Heart right ventricle (tissue), 16 donors: ENCODE measurements at regions not wholly inside any gene's neighbourhood (a gene's known extent, or its start where the extent isn't known, plus 50 kb on each side); places are given as distances from the start of the nearest gene placed in this dataset.

Experiments
- ATAC-seq, 8 donors: fragments of 200-7000 bp; cut with Tn5 transposase; one replicate each; pipeline ENCODE4 v1.9.1; 2020; ENCODE audit warnings: mild to moderate bottlenecking in 8 of 8, moderate library complexity in 8 of 8, moderate number of reproducible peaks in 1 of 8
- DNase-seq, 2 donors: peaks; one replicate each; pipeline ENCODE4 v3.0.0-alpha.2; 2020
- H3K27ac ChIP-seq, 10 donors: fragments of 200-600 bp; sonication (generic) in 2 of 10; one replicate each; pipeline versions ENCODE4 v1.5.0 to v1.8.0; 2020 to 2022; ENCODE audit warnings: mild to moderate bottlenecking in 3 of 10
- H3K27me3 ChIP-seq, 7 donors: fragments of 200-600 bp; one replicate each; pipeline ENCODE4 v1.8.0; 2021 to 2022; ENCODE audit warnings: mild to moderate bottlenecking in 2 of 7
- H3K36me3 ChIP-seq, 9 donors: fragments of 200-600 bp; sonication (generic) in 1 of 9; one replicate each; pipeline versions ENCODE4 v1.5.0 to v1.8.0; 2020 to 2022; ENCODE audit warnings: mild to moderate bottlenecking in 2 of 9
- H3K4me1 ChIP-seq, 9 donors: fragments of 200-600 bp; sonication (generic) in 1 of 9; one replicate each; pipeline versions ENCODE4 v1.5.0 to v1.8.0; 2020 to 2022; ENCODE audit warnings: mild to moderate bottlenecking in 4 of 9
- H3K4me3 ChIP-seq, 10 donors: fragments of 200-600 bp; sonication (generic) in 2 of 10; one replicate each; pipeline versions ENCODE4 v1.5.0 to v1.8.0; 2020 to 2022; ENCODE audit warnings: mild to moderate bottlenecking in 7 of 10, moderate library complexity in 2 of 10
- H3K9me3 ChIP-seq, 11 donors: fragments of 200-600 bp in 10 of 11; sonication (generic) in 2 of 11; one replicate each; pipeline versions ENCODE4 v1.5.0 to v1.8.0; 2013 to 2022; ENCODE audit warnings: mild to moderate bottlenecking in 2 of 11, control low read depth in 1 of 11, moderate library complexity in 1 of 11
- WGBS, 2 donors: extraction: QIAGEN DNeasy Blood & Tissue Kit; methylation state at CpG; one replicate each; pipeline ENCODE4 v1.1.7; 2013; ENCODE audit warnings: inconsistent platforms in 1 of 2; 5-methylcytosine and 5-hydroxymethylcytosine counted together
- intact Hi-C, 10 donors: fragments of 100-400 bp; cut with DNase I; formaldehyde crosslinking; loops; one replicate each; pipeline versions ENCODE4 v1.11.1 to v1.14.2; 2022
- TF ChIP-seq, protein P1 (sequence below), 9 donors: fragments of 200-600 bp; sonication (generic) in 2 of 9; IDR thresholded peaks; one replicate each; pipeline versions ENCODE4 v1.5.0 to v1.8.0; 2021 to 2022; ENCODE audit warnings: antibody characterized with exemption in 9 of 9, mild to moderate bottlenecking in 5 of 9, moderate library complexity in 1 of 9
- donor health status: Arrhythmogenic right ventricular cardiomyopathy.
- donor health status: ischemic (EF 13 %, LVEDD 7.1; RV severe dilation, severe dysfunction).
- donor health status: healthy with polysubstance abuse.
- donor health status: DM: no; HTN: yes; CAD: no.
- donor health status: DM: no; HTN: no; CAD: no.
- donor health status: ischemic (EF 25% LVEDD 6.9; RV normal size, moderate dysfunction).
- donor health status: ischemic (EF 25% LVEDD 5.7; RV mildly dilated, moderate dysfunction).
- donor health status: healthy.
- donor health status: DM: yes; HTN: yes; CAD: no.
- donor health status: Ischemic cardiomyopathy.
- donor health status: ischemic (EF 35%, LVEDD 5.7; RV mildly dilated, moderate dysfunction).
- donor health status: nonischemic (EF 11% LVEDD 7.7; RV severe dilation, severe dysfunction).
- donor health status: DM: yes; HTN: yes; CAD: no.
- donor health status: PGD.
- donor health status: ischemic (EF 29% LVEDD 5.4; RV normal size, mild dysfunction).
- donor health status: nonischemic (EF 23%, LVEDD 6.1; RV moderate dilation, normal function).

DNA sequence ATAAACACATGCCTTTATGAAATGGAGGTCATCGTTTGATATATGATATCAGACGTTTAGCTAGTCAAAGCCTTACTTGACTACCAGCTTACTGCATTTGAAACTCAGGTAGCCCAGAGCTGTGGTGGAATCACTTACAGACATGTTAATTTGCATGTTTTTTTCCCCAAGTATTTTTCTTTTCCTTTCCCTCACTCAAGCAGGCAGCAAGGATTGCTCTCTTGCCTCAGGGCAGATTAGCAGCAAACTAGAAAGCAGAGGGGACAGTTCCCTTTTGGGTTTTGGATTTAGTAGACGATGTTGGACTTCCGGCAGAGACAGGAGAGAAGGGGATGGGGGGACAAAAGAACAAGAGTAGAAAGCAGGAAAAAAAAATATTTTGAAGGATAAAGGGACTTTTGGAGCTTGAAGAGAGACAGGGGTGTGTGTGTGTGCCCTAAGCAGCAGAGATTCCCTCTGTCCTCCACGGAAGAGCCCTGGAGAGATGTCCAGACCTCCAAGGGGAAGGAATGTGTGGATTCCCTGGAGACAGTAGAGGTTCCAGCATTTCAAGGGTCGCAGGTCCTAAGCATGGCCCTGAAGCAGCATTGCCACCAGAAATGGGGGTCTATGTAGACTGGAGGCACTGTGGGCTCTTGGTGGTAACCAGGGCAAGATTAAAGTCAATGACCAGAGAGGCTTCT lies 86.8 kb upstream of the CADPS start:
- Histone ChIP-seq H3K36me3 (no peaks in the 10 kb centered on the region), H3K9me3 (peaks cover 0 to 9% (median 0%) of the 10 kb centered on the region in 11 donors), H3K27ac (no peak overlapping the region), H3K4me1 (no peaks in the 10 kb centered on the region), H3K4me3 (no peak overlapping the region), H3K27me3 (no peaks in the 10 kb centered on the region)
- intact Hi-C loops = no loop called here
- DNase-seq (no peak), ATAC-seq (no peak)
- TF ChIP-seq, protein P1, sequence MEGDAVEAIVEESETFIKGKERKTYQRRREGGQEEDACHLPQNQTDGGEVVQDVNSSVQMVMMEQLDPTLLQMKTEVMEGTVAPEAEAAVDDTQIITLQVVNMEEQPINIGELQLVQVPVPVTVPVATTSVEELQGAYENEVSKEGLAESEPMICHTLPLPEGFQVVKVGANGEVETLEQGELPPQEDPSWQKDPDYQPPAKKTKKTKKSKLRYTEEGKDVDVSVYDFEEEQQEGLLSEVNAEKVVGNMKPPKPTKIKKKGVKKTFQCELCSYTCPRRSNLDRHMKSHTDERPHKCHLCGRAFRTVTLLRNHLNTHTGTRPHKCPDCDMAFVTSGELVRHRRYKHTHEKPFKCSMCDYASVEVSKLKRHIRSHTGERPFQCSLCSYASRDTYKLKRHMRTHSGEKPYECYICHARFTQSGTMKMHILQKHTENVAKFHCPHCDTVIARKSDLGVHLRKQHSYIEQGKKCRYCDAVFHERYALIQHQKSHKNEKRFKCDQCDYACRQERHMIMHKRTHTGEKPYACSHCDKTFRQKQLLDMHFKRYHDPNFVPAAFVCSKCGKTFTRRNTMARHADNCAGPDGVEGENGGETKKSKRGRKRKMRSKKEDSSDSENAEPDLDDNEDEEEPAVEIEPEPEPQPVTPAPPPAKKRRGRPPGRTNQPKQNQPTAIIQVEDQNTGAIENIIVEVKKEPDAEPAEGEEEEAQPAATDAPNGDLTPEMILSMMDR (IDR thresholded peaks at IDR 0.05) = no peak
- WGBS, 2 donors = 60 to 66% methylated on average over 6 of the region's 6 CpGs

DNA sequence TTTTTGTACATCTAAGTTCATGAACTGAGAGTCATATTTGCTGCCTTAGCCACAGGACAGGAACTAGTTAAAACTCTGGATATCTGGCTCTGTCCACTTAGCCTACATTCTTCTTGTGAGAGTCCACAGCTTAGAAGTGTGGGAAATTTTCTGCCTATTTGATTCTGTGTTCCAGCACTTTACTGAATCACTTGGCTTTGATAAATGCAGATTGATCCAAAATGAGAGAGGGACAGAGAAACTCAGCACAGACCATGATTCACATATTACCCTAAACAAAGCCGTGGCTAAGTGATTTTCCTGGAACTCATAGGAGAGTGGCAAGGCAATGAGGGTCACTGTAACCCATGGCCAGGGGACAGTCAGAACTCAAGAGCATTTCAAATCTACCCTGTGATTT lies 87.5 kb upstream of the CADPS start:
- DNase-seq (no peak), ATAC-seq (no peak)
- Histone ChIP-seq H3K4me1 (no peaks in the 10 kb centered on the region), H3K9me3 (peaks cover 0 to 9% (median 0%) of the 10 kb centered on the region in 11 donors), H3K27ac (no peak overlapping the region), H3K4me3 (no peak overlapping the region), H3K36me3 (no peaks in the 10 kb centered on the region), H3K27me3 (no peaks in the 10 kb centered on the region)
- WGBS, 2 donors = 35 to 39% methylated on average over 1 of the region's 1 CpG
- TF ChIP-seq, protein P1 (IDR thresholded peaks at IDR 0.05) = no peak
- intact Hi-C loops = no loop called here

DNA sequence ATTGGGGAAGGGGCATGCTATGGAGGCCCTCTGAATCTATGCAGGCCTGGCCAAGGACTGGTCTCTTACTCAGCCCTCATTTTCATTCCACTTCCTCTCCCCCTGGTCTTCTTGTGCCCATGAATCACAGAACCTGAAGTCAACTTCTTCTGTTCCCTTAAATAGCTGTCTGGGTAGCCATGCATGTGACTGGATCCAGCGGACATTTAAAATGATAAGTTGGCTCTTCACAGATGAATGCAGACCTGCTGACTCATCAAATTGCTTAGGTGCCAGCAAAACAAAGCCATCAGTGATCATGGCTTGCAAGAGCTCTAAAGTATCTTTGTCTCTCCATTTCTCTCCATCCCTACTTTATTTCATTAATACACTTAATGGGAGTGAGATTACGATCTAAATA lies 90.1 kb upstream of the CADPS start:
- peak in 2 of 8 donors; percentile 37 to 62 for ATAC-seq
- 60 to 71% methylated on average over 2 of the region's 2 CpGs for WGBS, 2 donors

DNA sequence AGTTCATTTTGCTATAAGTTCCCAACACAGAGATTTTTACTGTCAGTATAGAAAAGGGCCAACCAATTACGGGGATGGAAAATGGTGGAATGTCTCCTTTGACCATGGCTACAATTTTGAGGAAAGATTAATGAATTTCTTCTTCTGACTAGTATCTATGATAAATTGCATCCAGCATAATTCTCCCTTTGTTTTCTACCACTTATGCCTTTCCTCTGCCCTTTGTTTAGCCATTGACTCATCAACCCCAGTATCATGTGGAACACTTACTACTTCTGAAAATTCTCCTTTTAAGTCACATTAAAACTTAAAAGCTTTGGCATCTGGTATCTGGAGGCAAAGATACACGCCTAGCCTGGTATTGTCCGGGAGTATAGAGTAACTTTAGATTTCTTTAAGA lies 92.9 kb upstream of the CADPS start:
- ATAC-seq = no peak
- WGBS, 2 donors = 75 to 80% methylated on average over 3 of the region's 3 CpGs
- H3K27me3 ChIP-seq = no peaks in the 10 kb centered on the region

More for the DNA sequence above, 90.1 kb upstream of the CADPS start:
- Histone ChIP-seq H3K27ac (no peak overlapping the region), H3K4me1 (no peaks in the 10 kb centered on the region), H3K4me3 (no peak overlapping the region), H3K36me3 (no peaks in the 10 kb centered on the region), H3K9me3 (no peaks in the 10 kb centered on the region), H3K27me3 (no peaks in the 10 kb centered on the region)
- TF ChIP-seq, protein P1 (IDR thresholded peaks at IDR 0.05) = no peak
- no peak for DNase-seq
- intact Hi-C loops = no loop called here

More for the DNA sequence above, 92.9 kb upstream of the CADPS start:
- Histone ChIP-seq H3K4me3 (no peak overlapping the region), H3K9me3 (no peaks in the 10 kb centered on the region), H3K27ac (no peak overlapping the region), H3K36me3 (no peaks in the 10 kb centered on the region), H3K4me1 (no peaks in the 10 kb centered on the region)
- TF ChIP-seq, protein P1 (IDR thresholded peaks at IDR 0.05) = no peak
- intact Hi-C loops = no loop called here
- no peak for DNase-seq
